ENCODE measurements at regions not wholly inside any gene's neighbourhood (a gene's known extent, or its start where the extent isn't known, plus 50 kb on each side); places are given as distances from the start of the nearest gene placed in this dataset.

DNA sequence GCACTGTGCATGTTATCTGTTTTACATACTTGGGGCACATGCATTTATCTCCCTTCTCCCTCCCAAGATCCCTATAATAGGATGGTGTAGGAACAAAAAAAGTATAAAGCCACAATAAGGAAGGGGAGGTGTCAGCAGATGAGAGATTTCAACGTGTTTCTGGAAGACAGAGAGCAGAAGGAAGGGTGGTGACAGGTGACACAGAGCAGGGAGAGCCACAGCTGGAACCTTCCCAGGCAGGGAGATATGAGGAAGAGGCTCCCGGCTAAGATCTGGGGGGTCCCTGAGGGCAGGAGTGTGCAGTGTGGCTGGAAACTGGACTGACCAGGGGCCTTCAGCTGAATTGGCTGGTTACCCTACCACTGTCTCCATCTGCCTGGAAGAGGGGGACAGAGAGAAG, 107.4 kb downstream of the BCOR start:
- TF ChIP-seq, protein P1, sequence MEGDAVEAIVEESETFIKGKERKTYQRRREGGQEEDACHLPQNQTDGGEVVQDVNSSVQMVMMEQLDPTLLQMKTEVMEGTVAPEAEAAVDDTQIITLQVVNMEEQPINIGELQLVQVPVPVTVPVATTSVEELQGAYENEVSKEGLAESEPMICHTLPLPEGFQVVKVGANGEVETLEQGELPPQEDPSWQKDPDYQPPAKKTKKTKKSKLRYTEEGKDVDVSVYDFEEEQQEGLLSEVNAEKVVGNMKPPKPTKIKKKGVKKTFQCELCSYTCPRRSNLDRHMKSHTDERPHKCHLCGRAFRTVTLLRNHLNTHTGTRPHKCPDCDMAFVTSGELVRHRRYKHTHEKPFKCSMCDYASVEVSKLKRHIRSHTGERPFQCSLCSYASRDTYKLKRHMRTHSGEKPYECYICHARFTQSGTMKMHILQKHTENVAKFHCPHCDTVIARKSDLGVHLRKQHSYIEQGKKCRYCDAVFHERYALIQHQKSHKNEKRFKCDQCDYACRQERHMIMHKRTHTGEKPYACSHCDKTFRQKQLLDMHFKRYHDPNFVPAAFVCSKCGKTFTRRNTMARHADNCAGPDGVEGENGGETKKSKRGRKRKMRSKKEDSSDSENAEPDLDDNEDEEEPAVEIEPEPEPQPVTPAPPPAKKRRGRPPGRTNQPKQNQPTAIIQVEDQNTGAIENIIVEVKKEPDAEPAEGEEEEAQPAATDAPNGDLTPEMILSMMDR (IDR thresholded peaks at IDR 0.05) = no peak
- TF ChIP-seq POLR2A (IDR thresholded peaks at IDR 0.05) = no peak
